NCI-H82 (cell line): ENCODE measurements at regions not wholly inside any gene's neighbourhood (a gene's known extent, or its start where the extent isn't known, plus 50 kb on each side); places are given as distances from the start of the nearest gene placed in this dataset.

ENCODE experiments used
- DNase-seq: peaks from one replicate; lab custom pipeline; 2025; lab: John Stamatoyannopoulos, UW

- DNase-seq = no peak
Measured at GRCh38 chr1:218526198-218526580, 181.1 kb downstream of the TGFB2 start.

- DNase-seq = no peak
Measured at GRCh38 chr1:218527737-218528136, 182.6 kb downstream of the TGFB2 start.

- DNase-seq = peak; percentile 37
Measured at GRCh38 chr1:218529646-218530300, 184.6 kb downstream of the TGFB2 start.

DNA sequence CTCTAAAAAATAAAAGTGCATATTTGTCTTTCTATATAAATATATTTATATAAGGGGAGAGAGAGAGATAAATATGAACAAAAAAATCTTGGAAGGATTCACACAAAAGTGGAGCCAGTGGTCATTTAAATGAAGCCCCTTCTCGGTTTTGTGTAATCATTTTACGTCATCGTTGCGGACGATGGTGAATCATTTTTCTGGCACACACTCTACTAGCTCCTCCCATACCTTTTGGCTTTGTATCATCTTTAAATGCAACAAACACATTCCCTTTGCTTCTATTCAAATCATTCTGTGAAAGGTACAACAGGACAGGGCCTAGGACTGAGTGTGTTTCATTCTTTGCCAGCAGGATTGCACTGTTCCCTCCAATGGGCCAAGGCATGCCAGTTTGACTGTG is 186.8 kb downstream of the TGFB2 start:
- no peak for DNase-seq

DNA sequence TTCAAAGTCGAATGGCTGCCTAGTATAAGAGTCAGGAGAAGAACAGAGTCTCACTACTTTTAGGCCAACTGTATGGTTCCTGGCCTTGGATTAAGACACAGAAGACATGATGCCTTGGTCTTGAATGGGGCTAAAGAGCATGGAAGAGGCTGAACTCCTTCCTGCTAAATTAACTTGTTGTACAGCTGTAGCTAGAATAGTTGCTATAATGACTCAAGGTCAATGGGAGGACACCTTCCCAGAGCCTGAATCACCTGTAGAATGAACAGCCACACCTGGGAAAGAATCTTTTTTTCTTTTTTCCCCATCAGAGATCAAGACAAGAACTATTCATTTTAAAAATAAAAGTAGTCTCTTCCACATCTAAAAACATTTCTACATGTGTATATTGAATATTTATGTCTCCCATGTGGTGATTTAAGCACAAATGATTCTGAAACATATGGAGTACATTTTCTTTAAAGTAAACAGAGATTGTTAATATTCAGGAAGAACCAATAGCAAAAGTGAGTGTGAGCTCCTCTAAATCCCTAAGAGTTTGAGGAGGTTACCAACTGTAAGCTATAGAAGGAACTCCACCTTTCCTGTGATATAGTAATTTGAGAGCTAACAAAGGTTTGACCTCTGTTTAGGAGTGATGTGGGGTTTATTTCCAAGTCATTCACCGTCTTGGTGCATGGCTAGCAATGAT is 191.3 kb downstream of the TGFB2 start:
- no peak for DNase-seq

DNA sequence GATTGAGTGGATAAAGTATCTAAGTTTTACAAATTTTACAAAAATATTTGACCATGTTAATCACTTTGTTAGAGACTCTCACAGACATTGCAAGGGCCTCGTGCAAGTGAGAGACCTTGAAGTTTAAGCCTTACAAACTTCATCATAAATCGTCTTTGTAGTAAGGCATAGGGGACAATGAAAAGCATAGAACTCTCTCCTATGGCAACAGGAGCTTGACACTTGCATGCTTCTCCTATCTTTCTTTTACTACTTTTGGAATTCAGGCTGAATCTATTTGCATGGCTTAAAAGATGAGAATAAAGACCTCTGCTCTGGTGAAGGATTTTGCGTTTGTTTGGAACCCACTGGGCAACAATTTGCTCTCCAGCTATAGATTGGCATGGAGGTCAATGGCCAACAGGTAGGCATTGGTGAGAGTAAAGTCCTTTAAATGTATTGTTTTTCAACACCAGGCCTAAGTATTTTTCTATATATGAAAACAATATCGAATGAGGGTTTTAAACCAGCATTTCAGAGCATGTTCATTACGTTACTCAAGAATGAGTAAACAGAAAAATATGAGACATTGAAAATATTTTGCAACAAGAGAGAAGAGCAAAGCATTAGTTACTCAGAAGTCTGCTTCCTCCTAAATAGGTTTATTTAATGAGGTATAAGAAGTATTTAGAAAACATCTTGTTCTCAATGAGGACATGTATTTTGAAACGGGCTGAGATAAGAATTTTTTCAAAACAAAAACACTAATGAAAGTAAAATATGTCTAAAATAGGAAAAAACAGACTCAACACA is 192.2 kb downstream of the TGFB2 start:
- no peak for DNase-seq

GRCh38 chr1:218538341-218538740 is 193.2 kb downstream of the TGFB2 start:
- DNase-seq = no peak

DNA sequence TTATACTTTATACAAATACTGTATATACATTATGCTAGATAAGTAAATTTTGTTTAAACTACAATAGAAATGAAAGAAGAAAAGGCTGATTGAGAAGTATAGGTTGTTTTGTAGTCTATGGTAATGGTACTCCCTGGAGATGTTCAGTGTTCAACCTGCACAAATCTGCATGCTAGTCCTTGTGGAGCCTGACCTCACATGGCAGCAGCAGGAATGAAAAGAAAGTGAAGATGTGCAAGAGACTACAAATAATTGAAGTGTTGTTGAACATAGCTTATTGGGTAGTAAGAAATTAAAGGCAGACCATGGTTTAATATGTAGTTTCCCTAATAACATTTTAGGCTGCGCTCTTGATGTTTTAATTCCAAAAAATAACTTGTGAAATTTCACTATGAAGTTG is 201.2 kb downstream of the TGFB2 start:
- no peak for DNase-seq

DNA sequence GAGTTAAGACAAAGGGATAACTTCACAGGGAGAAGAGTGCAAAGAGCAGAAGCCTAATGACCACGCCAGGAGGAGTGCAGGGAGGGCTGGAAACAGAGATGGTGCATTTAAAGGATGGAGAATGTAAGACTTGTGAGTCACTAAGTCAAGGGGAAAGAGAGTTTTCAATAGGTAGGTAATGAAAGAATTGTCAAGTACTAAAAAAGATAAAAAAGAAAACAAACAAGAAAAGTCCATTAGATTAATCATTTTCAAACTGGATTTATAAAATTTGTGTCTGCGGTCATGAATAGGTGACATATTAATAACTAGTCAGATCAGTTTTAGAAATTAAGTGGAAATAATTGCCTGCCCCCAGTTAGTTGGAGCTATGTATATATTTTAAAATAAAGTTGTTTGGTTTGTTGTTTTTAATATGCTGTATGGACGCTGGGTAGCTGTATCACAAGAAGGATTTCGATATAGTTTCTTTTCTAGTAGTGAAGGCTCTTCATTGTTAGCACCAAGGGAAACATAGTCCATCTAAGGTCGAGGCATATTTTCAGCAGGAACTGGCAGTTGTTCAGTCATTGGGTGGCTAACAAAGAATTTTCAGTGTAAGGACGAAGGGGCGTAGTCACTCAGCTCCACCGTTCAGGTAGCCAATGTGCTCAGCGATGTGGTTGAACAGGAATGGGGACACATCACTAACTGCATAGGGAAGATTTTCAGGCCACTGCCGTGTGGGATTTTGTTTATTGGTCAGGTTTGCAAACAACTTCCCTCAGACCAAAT is 203.0 kb downstream of the TGFB2 start:
- no peak for DNase-seq

- no peak for DNase-seq
Measured at GRCh38 chr1:218548764-218549163, 203.6 kb downstream of the TGFB2 start.

DNA sequence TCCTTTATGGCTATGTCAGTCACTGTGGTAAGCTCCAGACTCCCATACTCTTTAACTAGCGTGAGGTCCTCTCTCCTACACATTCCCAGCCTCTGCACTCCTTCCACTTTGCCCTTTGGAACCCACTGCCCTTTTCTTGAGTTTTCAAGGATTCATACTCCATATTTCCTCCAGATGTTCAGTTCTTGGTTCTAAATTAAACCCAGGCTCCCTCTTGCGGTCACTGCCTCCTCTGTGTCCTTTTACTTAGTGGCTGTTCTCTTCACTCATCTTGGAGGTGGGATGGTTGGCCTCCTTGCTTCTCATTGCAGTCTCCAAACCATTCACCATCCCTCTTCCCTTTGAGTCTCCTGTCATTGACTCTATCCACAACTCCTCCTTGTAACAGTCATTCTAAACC is 208.1 kb downstream of the TGFB2 start:
- peak; percentile 20 for DNase-seq

- DNase-seq = no peak
Measured at GRCh38 chr1:218556016-218556415, 210.9 kb downstream of the TGFB2 start.

DNA sequence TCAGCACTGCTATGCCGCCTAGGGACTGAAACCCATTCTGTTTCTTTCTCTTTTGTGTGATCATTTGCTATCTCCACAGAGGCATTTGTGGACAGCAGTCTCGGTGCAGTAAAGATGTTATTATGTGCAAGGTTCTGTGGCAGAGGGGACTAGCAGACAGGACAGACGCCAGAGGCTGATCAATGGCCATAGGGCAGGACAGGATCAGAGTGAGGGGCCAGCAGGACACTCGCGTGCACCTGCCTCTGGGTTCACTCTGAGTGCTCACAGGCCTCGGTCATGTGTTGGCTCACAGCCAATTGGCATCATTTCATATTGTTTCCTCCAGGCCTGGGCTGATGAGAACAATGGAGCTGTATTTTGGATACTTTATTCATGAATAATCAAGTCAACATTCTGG is 212.6 kb downstream of the TGFB2 start:
- peak; percentile 11 for DNase-seq

- no peak for DNase-seq
Measured at GRCh38 chr1:218558271-218558810, 213.2 kb downstream of the TGFB2 start.

GRCh38 chr1:218565377-218565776 is 220.2 kb downstream of the TGFB2 start:
- DNase-seq = no peak

DNA sequence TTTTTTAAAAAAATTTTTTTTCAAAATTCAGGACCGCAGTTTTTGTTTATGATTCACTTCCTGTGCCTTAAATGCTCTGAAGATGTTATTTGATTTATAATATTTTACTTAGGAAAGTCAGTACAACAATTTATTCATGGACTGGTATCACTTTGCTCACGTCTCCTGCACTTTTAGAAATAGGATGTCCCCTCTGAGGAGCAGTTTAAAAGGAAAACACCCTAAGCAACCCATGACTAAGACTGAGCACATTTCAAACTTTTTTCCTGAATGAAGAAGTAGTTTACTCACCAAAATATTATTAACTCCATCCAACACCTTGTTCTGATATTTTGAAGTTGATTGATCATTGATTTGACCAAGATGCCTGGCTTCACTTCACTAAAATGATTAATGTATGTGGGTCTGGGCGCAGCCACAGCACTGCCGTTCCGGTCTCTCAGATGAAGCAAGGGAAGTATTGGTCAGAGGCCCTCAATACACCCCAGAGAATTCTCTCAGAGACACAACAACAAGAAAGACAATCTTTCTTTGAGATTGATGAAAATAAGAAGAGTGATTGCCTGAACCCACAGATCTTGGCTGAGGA is 223.9 kb downstream of the TGFB2 start:
- DNase-seq = no peak

DNA sequence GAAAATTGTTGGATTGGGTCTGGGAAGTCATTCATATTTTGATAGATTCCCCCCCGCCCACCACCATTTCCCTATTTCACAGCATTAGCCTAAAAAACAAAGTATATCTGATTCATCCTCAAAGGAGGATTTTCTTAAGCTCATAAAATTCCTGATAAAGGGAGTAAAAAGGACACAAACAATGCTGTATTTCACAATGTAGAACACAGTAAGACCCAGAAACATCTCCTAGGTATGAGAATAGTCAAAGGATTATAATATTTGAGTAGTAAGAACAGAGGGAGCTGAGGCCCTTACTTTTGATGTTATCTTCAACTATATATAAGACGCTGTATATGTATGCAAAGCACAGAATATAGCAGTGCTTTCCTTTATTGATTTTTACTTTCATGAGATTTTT is 225.3 kb downstream of the TGFB2 start:
- DNase-seq = no peak

DNA sequence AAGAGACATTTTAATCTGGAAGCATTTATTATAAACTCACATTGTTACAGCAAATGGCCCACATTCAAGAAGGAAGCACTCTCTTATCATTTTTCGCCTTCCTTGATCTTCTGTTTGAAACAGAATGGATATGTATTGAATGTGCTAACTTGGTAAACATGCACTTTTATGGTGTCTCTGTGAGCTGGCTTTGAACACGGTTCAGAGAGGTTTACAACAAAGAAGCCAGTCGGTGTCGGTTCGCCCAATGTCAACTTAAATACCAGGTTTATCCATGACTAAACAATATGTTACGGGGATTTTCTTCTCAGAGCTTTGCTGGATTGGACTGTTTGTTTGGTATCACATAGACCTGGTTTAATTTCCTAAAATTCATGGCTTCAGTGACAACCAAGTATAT is 226.4 kb downstream of the TGFB2 start:
- no peak for DNase-seq

- no peak for DNase-seq
Measured at GRCh38 chr1:218572050-218572449, 226.9 kb downstream of the TGFB2 start.

DNA sequence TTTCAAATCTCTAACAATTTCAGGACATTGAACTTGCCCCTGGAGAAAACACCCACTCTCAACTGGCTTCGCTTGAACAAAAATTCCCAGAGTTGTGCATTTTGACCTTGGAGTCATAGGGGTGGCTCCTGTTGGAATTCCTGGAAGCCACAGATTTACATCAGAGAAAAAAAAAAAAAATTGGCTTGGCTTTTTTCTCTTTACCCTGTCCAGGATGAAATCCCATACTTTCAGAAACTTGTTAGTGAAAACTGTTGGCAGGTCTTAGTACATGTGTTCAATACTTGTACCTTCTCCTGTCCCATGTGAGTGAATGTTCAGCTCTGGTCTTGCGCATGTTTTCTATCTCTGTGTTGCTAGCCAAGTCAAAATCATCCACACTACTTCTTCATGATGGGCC is 228.8 kb downstream of the TGFB2 start:
- DNase-seq = no peak

DNA sequence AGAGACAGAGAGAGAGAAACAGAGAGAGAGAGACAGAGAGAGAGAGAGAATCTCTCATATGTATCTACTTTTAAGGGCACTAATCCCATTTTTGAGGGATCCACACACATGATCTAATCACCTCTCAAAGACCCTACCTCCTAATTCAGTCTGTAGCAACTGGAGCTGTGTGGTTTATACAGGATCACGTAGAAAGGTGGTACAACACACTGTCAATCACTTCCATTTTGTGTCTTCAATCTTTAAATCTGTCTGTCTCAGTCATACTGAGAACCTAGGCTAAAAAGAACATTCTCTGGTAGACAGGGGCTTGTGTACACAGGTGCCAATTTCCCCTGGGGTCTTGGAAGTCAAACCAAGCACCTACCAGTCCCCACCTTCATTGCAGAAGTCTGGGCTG is 229.9 kb downstream of the TGFB2 start:
- no peak for DNase-seq

- no peak for DNase-seq
Measured at GRCh38 chr1:218575856-218576255, 230.7 kb downstream of the TGFB2 start.
